ENCODE measurements at regions not wholly inside any gene's neighbourhood (a gene's known extent, or its start where the extent isn't known, plus 50 kb on each side); places are given as distances from the start of the nearest gene placed in this dataset.

GRCh38 chr4:104206784-104207183 is 287.9 kb downstream of the CXXC4 start:
- no peak for TF ChIP-seq CTCF (conservative IDR thresholded peaks at IDR 0.05)
- H3K4me3 ChIP-seq (ENCODE audit: low read length), result no peak overlapping the region
- H3K4me1 Mint-ChIP-seq, result no peaks in the 10 kb centered on the region
- no peaks in the 10 kb centered on the region for H3K4me1 ChIP-seq (ENCODE audit: control insufficient read depth, insufficient read depth, low read length)
- H3K36me3 ChIP-seq (ENCODE audit: control insufficient read depth, insufficient read depth, low read length), result no peaks in the 10 kb centered on the region
- no peak for DNase-seq
- no peak overlapping the region for H3K27ac Mint-ChIP-seq
- no peaks in the 10 kb centered on the region for H3K9me3 Mint-ChIP-seq
- no peak overlapping the region for H3K27ac ChIP-seq (ENCODE audit: low read depth, low read length)
- no peaks in the 10 kb centered on the region for H3K27me3 ChIP-seq (ENCODE audit: control insufficient read depth, insufficient read depth, low read length, poor library complexity, severe bottlenecking)
- H3K4me3 Mint-ChIP-seq, result no peak overlapping the region
- 80% methylated on average over 1 of the region's 1 CpG; no CpG with 5 or more reads in 1 of the 2 experiments for WGBS, 2 experiments (ENCODE audit: insufficient coverage in 1 of 2, insufficient read length in 1 of 2)
- H3K9me3 ChIP-seq (ENCODE audit: control insufficient read depth, low read length), result no peaks in the 10 kb centered on the region
- H3K9ac ChIP-seq (ENCODE audit: extremely low read depth, low read length, poor library complexity, severe bottlenecking), result no peak overlapping the region
- no peaks in the 10 kb centered on the region for H3K36me3 Mint-ChIP-seq (ENCODE audit: low read depth)
- no peaks in the 10 kb centered on the region for H3K27me3 Mint-ChIP-seq (ENCODE audit: insufficient read depth)

GRCh38 chr4:104205116-104205515 is 289.6 kb downstream of the CXXC4 start:
- no peak overlapping the region for H3K27ac ChIP-seq (ENCODE audit: low read depth, low read length)
- no peaks in the 10 kb centered on the region for H3K9me3 ChIP-seq (ENCODE audit: control insufficient read depth, low read length)
- Mint-ChIP-seq H3K27me3 (ENCODE audit: insufficient read depth) (no peaks in the 10 kb centered on the region), H3K4me1 (no peaks in the 10 kb centered on the region), H3K9me3 (no peaks in the 10 kb centered on the region), H3K36me3 (ENCODE audit: low read depth) (no peaks in the 10 kb centered on the region), H3K4me3 (no peak overlapping the region), H3K27ac (no peak overlapping the region)
- DNase-seq, result no peak
- no peak for TF ChIP-seq CTCF (conservative IDR thresholded peaks at IDR 0.05)
- H3K4me1 ChIP-seq (ENCODE audit: control insufficient read depth, insufficient read depth, low read length), result no peaks in the 10 kb centered on the region
- H3K4me3 ChIP-seq (ENCODE audit: low read length), result no peak overlapping the region
- H3K36me3 ChIP-seq (ENCODE audit: control insufficient read depth, insufficient read depth, low read length), result no peaks in the 10 kb centered on the region
- H3K27me3 ChIP-seq (ENCODE audit: control insufficient read depth, insufficient read depth, low read length, poor library complexity, severe bottlenecking), result no peaks in the 10 kb centered on the region
- no peak overlapping the region for H3K9ac ChIP-seq (ENCODE audit: extremely low read depth, low read length, poor library complexity, severe bottlenecking)

- DNase-seq, result no peak
- Mint-ChIP-seq H3K4me1 (no peaks in the 10 kb centered on the region), H3K9me3 (no peaks in the 10 kb centered on the region), H3K36me3 (ENCODE audit: low read depth) (no peaks in the 10 kb centered on the region), H3K4me3 (no peak overlapping the region), H3K27me3 (ENCODE audit: insufficient read depth) (no peaks in the 10 kb centered on the region), H3K27ac (no peak overlapping the region)
- no peaks in the 10 kb centered on the region for H3K36me3 ChIP-seq (ENCODE audit: control insufficient read depth, insufficient read depth, low read length)
- no peak overlapping the region for H3K4me3 ChIP-seq (ENCODE audit: low read length)
- no peak overlapping the region for H3K9ac ChIP-seq (ENCODE audit: extremely low read depth, low read length, poor library complexity, severe bottlenecking)
- H3K4me1 ChIP-seq (ENCODE audit: control insufficient read depth, insufficient read depth, low read length), result no peaks in the 10 kb centered on the region
- H3K9me3 ChIP-seq (ENCODE audit: control insufficient read depth, low read length), result no peaks in the 10 kb centered on the region
- WGBS, 2 experiments (ENCODE audit: insufficient coverage in 1 of 2, insufficient read length in 1 of 2), result 36 to 40% methylated on average over 1 of the region's 1 CpG
- TF ChIP-seq CTCF (conservative IDR thresholded peaks at IDR 0.05), result no peak
- no peak overlapping the region for H3K27ac ChIP-seq (ENCODE audit: low read depth, low read length)
- no peaks in the 10 kb centered on the region for H3K27me3 ChIP-seq (ENCODE audit: control insufficient read depth, insufficient read depth, low read length, poor library complexity, severe bottlenecking)
These were observed 306.4 kb downstream of the CXXC4 start for GRCh38 chr4:104188301-104188700.
